Mucosa of descending colon (tissue), 3 donors: ENCODE measurements at regions not wholly inside any gene's neighbourhood (a gene's known extent, or its start where the extent isn't known, plus 50 kb on each side); places are given as distances from the start of the nearest gene placed in this dataset.
A peak's percentile ranks its signal among the peaks of the same experiment; 100 is the strongest.

Source experiments
- ATAC-seq: fragments of 200-7000 bp; cut with Tn5 transposase; one replicate; pipeline ENCODE4 v1.9.1; 2020; ENCODE audit warnings: mild to moderate bottlenecking, moderate library complexity
- DNase-seq, 3 donors: peaks; one replicate each; pipeline ENCODE4 v3.0.0-alpha.2; 2020
- H3K36me3 ChIP-seq: fragments of 200-600 bp; one replicate; pipeline ENCODE4 v1.8.0; 2021; ENCODE audit warnings: low read depth, mild to moderate bottlenecking
- H3K4me1 ChIP-seq: fragments of 200-600 bp; one replicate; pipeline ENCODE4 v1.8.0; 2021; ENCODE audit warnings: low read depth, mild to moderate bottlenecking
- H3K4me3 ChIP-seq: fragments of 200-600 bp; one replicate; pipeline ENCODE4 v1.8.0; 2021; ENCODE audit warnings: mild to moderate bottlenecking
- H3K9me3 ChIP-seq: fragments of 200-600 bp; one replicate; pipeline ENCODE4 v1.8.0; 2021; ENCODE audit warnings: mild to moderate bottlenecking
- CTCF ChIP-seq: fragments of 200-600 bp; IDR thresholded peaks from one replicate; pipeline ENCODE4 v1.8.0; 2022; ENCODE audit warnings: antibody characterized with exemption, mild to moderate bottlenecking
- intact Hi-C, 2 donors: fragments of 100-400 bp; cut with DNase I in 1 of 2; cut with micrococcal nuclease in 1 of 2; formaldehyde crosslinking; loops; one replicate each; pipeline versions ENCODE4 v1.11.0 to v1.11.1; 2022; cut with DNase I, micrococcal nuclease
- donor health status: DM: no; HTN: no; CAD: no; lungs with moderate emphysema.
- donor health status: DM: no; HTN: no; CAD: no.
- donor health status: DM: no; HTN: yes; CAD: no.

GRCh38 chr10:28171468-28172222 lies 131.2 kb downstream of the MPP7 start:
- ATAC-seq (peak; percentile 42), DNase-seq (no peak)
- Histone ChIP-seq H3K36me3 (no peaks in the 10 kb centered on the region), H3K4me1 (no peaks in the 10 kb centered on the region), H3K4me3 (no peak overlapping the region), H3K9me3 (no peaks in the 10 kb centered on the region)
- no peak for TF ChIP-seq CTCF
- intact Hi-C loops: no loop called here

- no peaks in the 10 kb centered on the region for H3K9me3 ChIP-seq
- DNase-seq (no peak), ATAC-seq (no peak)
- no peaks in the 10 kb centered on the region for H3K4me1 ChIP-seq
- H3K36me3 ChIP-seq: no peaks in the 10 kb centered on the region
- no peak for TF ChIP-seq CTCF
- intact Hi-C loops: no loop called here
- no peak overlapping the region for H3K4me3 ChIP-seq
Observed at GRCh38 chr10:28169525-28169924, 133.3 kb downstream of the MPP7 start.

- no peak for TF ChIP-seq CTCF
- H3K9me3 ChIP-seq: no peaks in the 10 kb centered on the region
- ATAC-seq (no peak), DNase-seq (no peak)
- intact Hi-C loops: no loop called here
- no peaks in the 10 kb centered on the region for H3K36me3 ChIP-seq
- H3K4me1 ChIP-seq: no peaks in the 10 kb centered on the region
- no peak overlapping the region for H3K4me3 ChIP-seq
Observed at GRCh38 chr10:28160866-28161405, 141.9 kb downstream of the MPP7 start.

- H3K36me3 ChIP-seq: no peaks in the 10 kb centered on the region
- intact Hi-C loops: no loop called here
- no peak overlapping the region for H3K4me3 ChIP-seq
- TF ChIP-seq CTCF: no peak
- H3K4me1 ChIP-seq: no peaks in the 10 kb centered on the region
- ATAC-seq: no peak
- DNase-seq: no peak
- no peaks in the 10 kb centered on the region for H3K9me3 ChIP-seq
Observed at GRCh38 chr10:28157379-28157778, 145.5 kb downstream of the MPP7 start.

- no peak overlapping the region for H3K4me3 ChIP-seq
- no peak for TF ChIP-seq CTCF
- no peak for DNase-seq
- no peaks in the 10 kb centered on the region for H3K36me3 ChIP-seq
- H3K9me3 ChIP-seq: no peaks in the 10 kb centered on the region
- intact Hi-C loops: no loop called here
- H3K4me1 ChIP-seq: no peaks in the 10 kb centered on the region
- ATAC-seq: no peak
Observed at GRCh38 chr10:28155726-28156125, 147.1 kb downstream of the MPP7 start.
